WTC11 (cell line): ENCODE measurements at regions not wholly inside any gene's neighbourhood (a gene's known extent, or its start where the extent isn't known, plus 50 kb on each side); places are given as distances from the start of the nearest gene placed in this dataset.

Experiments used
- ATAC-seq: fragments of 200-7000 bp; cut with Tn5 transposase; 2 replicates; pipeline ENCODE4 v1.10.0; 2021; ENCODE audit warnings: mild to moderate bottlenecking, moderate library complexity
- CTCF ChIA-PET: fragments of 300-600 bp; sonication (Branson Sonifier 250); formaldehyde crosslinking; loops from one replicate; lab custom pipeline; 2021; ENCODE audit warnings: antibody characterized with exemption; lab: Charles Lee
- POLR2A ChIA-PET: fragments of 350-600 bp; sonication (Branson Sonifier 250); formaldehyde crosslinking; loops from one replicate; lab custom pipeline; 2021; ENCODE audit warnings: antibody characterized with exemption; lab: Charles Lee
- DNase-seq: peaks from one replicate; pipeline ENCODE4 v3.0.0; 2021; ENCODE audit warnings: low spot score
- H3K27ac Mint-ChIP-seq: 2 replicates; pipeline ENCODE4 v1.8.0; 2021; ENCODE audit warnings: mixed read lengths
- H3K27me3 Mint-ChIP-seq: 2 replicates; pipeline ENCODE4 v1.8.0; 2021; ENCODE audit warnings: low read depth, mild to moderate bottlenecking, moderate library complexity, mixed read lengths
- H3K36me3 Mint-ChIP-seq: 2 replicates; pipeline ENCODE4 v1.8.0; 2021; ENCODE audit warnings: mixed read lengths
- H3K4me1 Mint-ChIP-seq: 2 replicates; pipeline ENCODE4 v1.8.0; 2022; ENCODE audit warnings: mixed read lengths
- H3K4me3 Mint-ChIP-seq: 2 replicates; pipeline ENCODE4 v1.8.0; 2021; ENCODE audit warnings: mild to moderate bottlenecking, moderate library complexity, mixed read lengths
- H3K9me3 Mint-ChIP-seq: 2 replicates; pipeline ENCODE4 v1.8.0; 2021; ENCODE audit warnings: mixed read lengths
- CBFB ChIP-seq: sonication (generic); formaldehyde crosslinking; IDR thresholded peaks from 2 replicates; pipeline ENCODE4 v1.8.1; 2022; ENCODE audit warnings: mild to moderate bottlenecking, low read depth, missing genetic modification reagents
- EMX1 ChIP-seq: fragments of 250-450 bp; sonication (Bioruptor Pico); IDR thresholded peaks from 2 replicates; pipeline ENCODE4 v1.8.0; 2021; ENCODE audit warnings: mild to moderate bottlenecking
- ETV6 ChIP-seq: sonication (generic); formaldehyde crosslinking; IDR thresholded peaks from 2 replicates; pipeline ENCODE4 v1.8.1; 2022; ENCODE audit warnings: mild to moderate bottlenecking, missing genetic modification reagents
- FOXP1 ChIP-seq: sonication (generic); formaldehyde crosslinking; IDR thresholded peaks from 2 replicates; pipeline ENCODE4 v1.8.0; 2022; ENCODE audit warnings: missing genetic modification reagents, mild to moderate bottlenecking, moderate library complexity, borderline replicate concordance
- GABPB1 ChIP-seq: sonication (generic); formaldehyde crosslinking; IDR thresholded peaks from 2 replicates; pipeline ENCODE4 v1.8.1; 2023; ENCODE audit warnings: mild to moderate bottlenecking, missing genetic modification reagents
- GTF2I ChIP-seq: fragments of 250-450 bp; sonication (Bioruptor Pico); conservative IDR thresholded peaks from 2 replicates; pipeline ENCODE4 v1.4.0; 2021; ENCODE audit warnings: mild to moderate bottlenecking
- JAZF1 ChIP-seq: fragments of 250-450 bp; sonication (Bioruptor Pico); IDR thresholded peaks from 2 replicates; pipeline ENCODE4 v1.9.0; 2021; ENCODE audit warnings: moderate library complexity, mild to moderate bottlenecking, inconsistent platforms
- NR3C1 ChIP-seq: sonication (generic); formaldehyde crosslinking; conservative IDR thresholded peaks from 2 replicates; pipeline ENCODE4 v1.8.1; 2023; ENCODE audit warnings: low read depth, mild to moderate bottlenecking, missing genetic modification reagents
- RELA ChIP-seq: sonication (generic); formaldehyde crosslinking; IDR thresholded peaks from 2 replicates; pipeline ENCODE4 v1.8.1; 2022; ENCODE audit warnings: missing genetic modification reagents, mild to moderate bottlenecking, borderline replicate concordance
- SMAD4 ChIP-seq: sonication (generic); formaldehyde crosslinking; IDR thresholded peaks from 2 replicates; pipeline ENCODE4 v1.8.0; 2022; ENCODE audit warnings: mild to moderate bottlenecking, missing genetic modification reagents
- TP53 ChIP-seq: sonication (generic); formaldehyde crosslinking; IDR thresholded peaks from 2 replicates; pipeline ENCODE4 v1.8.1; 2023; ENCODE audit warnings: mild to moderate bottlenecking, missing genetic modification reagents
- ZBTB43 ChIP-seq: sonication (generic); formaldehyde crosslinking; IDR thresholded peaks from 2 replicates; pipeline ENCODE4 v1.8.1; 2023; ENCODE audit warnings: mild to moderate bottlenecking, missing genetic modification reagents
- ZNF317 ChIP-seq: sonication (generic); formaldehyde crosslinking; IDR thresholded peaks from 2 replicates; pipeline ENCODE4 v1.8.1; 2023; ENCODE audit warnings: low read depth, mild to moderate bottlenecking, moderate library complexity, missing genetic modification reagents, borderline replicate concordance
- ZNF512 ChIP-seq: sonication (generic); formaldehyde crosslinking; IDR thresholded peaks from 2 replicates; pipeline ENCODE4 v1.8.1; 2022; ENCODE audit warnings: missing genetic modification reagents, borderline replicate concordance
- TF ChIP-seq, protein P1 (sequence below): sonication (generic); formaldehyde crosslinking; IDR thresholded peaks from 2 replicates; pipeline ENCODE4 v1.8.1; 2022; ENCODE audit warnings: mild to moderate bottlenecking, moderate library complexity, missing genetic modification reagents
- TF ChIP-seq, protein P2 (sequence below): sonication (generic); formaldehyde crosslinking; IDR thresholded peaks from 2 replicates; pipeline ENCODE4 v1.8.1; 2022; ENCODE audit warnings: mild to moderate bottlenecking, missing genetic modification reagents, moderate library complexity, borderline replicate concordance
- TF ChIP-seq, protein P3 (sequence below): sonication (generic); formaldehyde crosslinking; IDR thresholded peaks from 2 replicates; pipeline ENCODE4 v1.8.1; 2022; ENCODE audit warnings: low read depth, missing genetic modification reagents, borderline replicate concordance
- TF ChIP-seq, protein P4 (sequence below): sonication (generic); formaldehyde crosslinking; IDR thresholded peaks from 2 replicates; pipeline ENCODE4 v1.8.1; 2023; ENCODE audit warnings: mild to moderate bottlenecking, missing genetic modification reagents, borderline replicate concordance
- TF ChIP-seq, protein P5 (sequence below): sonication (generic); formaldehyde crosslinking; IDR thresholded peaks from 2 replicates; pipeline ENCODE4 v1.8.1; 2023; ENCODE audit warnings: mild to moderate bottlenecking, missing genetic modification reagents, moderate library complexity

DNA sequence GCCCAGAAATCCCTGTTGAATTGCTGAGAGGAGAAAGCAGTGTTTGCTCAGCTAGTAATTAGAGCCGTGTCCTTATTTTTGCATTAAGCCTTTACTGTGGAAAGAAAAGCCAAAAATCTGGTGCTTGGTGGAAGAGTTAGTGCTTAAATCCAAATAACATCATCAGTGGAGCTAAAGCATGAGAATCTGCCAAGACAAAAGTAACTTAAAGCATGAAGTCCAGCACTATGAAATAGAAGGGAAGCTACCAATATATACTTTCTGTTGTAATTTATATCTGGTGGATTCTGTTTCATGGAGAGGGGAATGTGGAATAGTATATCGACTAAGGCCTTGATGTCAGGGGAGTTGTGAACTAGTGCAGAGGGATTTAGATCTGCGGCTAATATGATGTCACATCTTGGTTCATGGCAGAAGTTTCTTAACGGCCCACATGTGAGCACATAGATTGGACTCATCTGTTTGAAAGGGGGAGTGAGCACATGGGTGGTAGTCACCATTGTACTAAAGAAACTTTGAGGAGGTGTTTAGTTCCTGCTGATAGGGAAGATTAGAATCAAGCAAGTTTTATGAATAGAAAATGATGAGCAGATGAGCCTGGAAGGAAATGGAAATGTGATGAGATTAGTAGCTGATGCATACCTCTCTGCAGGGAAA is 224.4 kb upstream of the MTNR1B start:
- Mint-ChIP-seq H3K9me3 (peaks cover 30% of the 10 kb centered on the region), H3K27ac (no peak overlapping the region), H3K4me1 (peaks cover 2% of the 10 kb centered on the region), H3K4me3 (no peak overlapping the region), H3K27me3 (no peaks in the 10 kb centered on the region), H3K36me3 (peaks cover 25% of the 10 kb centered on the region)
- POLR2A ChIA-PET, result interaction anchor here (0.7 kb wide), 1 partner anchor 15 kb away, joined by 4 read pairs; no protein-coding TSS in a partner anchor
- no peak for DNase-seq
- ATAC-seq, result no peak
- CTCF ChIA-PET, result interaction anchor here (0.6 kb wide), 1 partner anchor 142 kb away, joined by 3 read pairs; no protein-coding TSS in a partner anchor
- no peak for TF ChIP-seq RELA
- TF ChIP-seq ETV6 (CRISPR knock-in tag), result no peak
- no peak for TF ChIP-seq NR3C1 (CRISPR knock-in tag)
- no peak for TF ChIP-seq CBFB (CRISPR knock-in tag)

DNA sequence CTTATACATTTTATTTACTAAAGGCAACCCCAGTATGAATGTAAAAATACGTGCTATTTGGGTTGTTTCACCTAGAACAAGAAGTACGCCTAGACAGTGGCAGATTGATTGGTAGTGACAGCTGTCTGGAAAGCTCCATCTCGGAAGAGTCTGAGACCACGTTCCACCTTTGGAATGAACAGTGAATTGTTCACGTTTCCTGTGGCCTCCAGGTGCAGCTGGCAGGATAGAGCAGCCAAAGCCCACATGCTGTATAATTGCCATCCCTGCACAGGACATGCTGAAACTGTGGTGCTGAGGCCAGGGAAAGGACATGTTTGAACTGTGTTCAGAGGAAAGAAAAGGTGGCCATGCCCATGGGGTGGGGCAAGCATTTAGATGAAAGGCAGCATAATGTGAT is 218.7 kb upstream of the MTNR1B start:
- TF ChIP-seq, protein P1, sequence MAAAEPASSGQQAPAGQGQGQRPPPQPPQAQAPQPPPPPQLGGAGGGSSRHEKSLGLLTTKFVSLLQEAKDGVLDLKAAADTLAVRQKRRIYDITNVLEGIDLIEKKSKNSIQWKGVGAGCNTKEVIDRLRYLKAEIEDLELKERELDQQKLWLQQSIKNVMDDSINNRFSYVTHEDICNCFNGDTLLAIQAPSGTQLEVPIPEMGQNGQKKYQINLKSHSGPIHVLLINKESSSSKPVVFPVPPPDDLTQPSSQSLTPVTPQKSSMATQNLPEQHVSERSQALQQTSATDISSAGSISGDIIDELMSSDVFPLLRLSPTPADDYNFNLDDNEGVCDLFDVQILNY, result no peak
- TF ChIP-seq GABPB1 (CRISPR knock-in tag) (no peak), SMAD4 (no peak), GTF2I (no peak), ZBTB43 (CRISPR knock-in tag) (no peak), ZNF317 (no peak), FOXP1 (CRISPR knock-in tag) (no peak), JAZF1 (no peak), EMX1 (CRISPR knock-in tag) (no peak), TP53 (no peak)
- TF ChIP-seq, protein P2, sequence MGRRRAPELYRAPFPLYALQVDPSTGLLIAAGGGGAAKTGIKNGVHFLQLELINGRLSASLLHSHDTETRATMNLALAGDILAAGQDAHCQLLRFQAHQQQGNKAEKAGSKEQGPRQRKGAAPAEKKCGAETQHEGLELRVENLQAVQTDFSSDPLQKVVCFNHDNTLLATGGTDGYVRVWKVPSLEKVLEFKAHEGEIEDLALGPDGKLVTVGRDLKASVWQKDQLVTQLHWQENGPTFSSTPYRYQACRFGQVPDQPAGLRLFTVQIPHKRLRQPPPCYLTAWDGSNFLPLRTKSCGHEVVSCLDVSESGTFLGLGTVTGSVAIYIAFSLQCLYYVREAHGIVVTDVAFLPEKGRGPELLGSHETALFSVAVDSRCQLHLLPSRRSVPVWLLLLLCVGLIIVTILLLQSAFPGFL (CRISPR knock-in tag), result no peak
- Mint-ChIP-seq H3K4me1 (peaks cover 9% of the 10 kb centered on the region), H3K27me3 (no peaks in the 10 kb centered on the region), H3K27ac (no peak overlapping the region), H3K4me3 (no peak overlapping the region), H3K9me3 (peaks cover 30% of the 10 kb centered on the region), H3K36me3 (peaks cover 24% of the 10 kb centered on the region)
- ATAC-seq (no peak), DNase-seq (no peak)
- ChIA-PET POLR2A (no interaction called here), CTCF (no interaction called here)

DNA sequence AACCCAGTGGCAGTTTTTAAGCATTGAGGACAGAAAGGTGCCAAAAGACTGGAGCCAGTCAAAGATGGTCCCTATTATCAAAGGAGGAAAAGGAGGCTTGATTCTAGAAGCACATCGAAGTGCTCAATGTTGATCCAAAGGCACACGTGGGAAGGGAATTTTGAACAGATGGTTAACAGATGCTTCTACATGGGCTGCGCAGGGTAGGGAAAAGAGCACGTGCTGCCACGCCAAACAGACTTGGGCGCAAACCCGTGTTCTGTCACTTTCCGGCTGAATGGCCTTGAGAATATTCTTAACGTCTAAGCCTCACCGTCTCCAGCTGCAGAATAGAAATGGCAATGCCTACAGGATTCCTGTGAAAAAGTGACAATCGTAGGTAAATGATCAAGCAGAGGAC is 217.9 kb upstream of the MTNR1B start:
- ChIA-PET CTCF (no interaction called here), POLR2A (no interaction called here)
- Mint-ChIP-seq H3K27ac (no peak overlapping the region), H3K27me3 (no peaks in the 10 kb centered on the region), H3K9me3 (peaks cover 22% of the 10 kb centered on the region), H3K4me3 (no peak overlapping the region), H3K4me1 (peaks cover 9% of the 10 kb centered on the region), H3K36me3 (peaks cover 16% of the 10 kb centered on the region)
- DNase-seq, result no peak
- ATAC-seq, result no peak
- TF ChIP-seq EMX1 (CRISPR knock-in tag) (no peak), ZNF512 (CRISPR knock-in tag) (no peak)
- TF ChIP-seq, protein P2 (CRISPR knock-in tag), result no peak
- TF ChIP-seq, protein P3, sequence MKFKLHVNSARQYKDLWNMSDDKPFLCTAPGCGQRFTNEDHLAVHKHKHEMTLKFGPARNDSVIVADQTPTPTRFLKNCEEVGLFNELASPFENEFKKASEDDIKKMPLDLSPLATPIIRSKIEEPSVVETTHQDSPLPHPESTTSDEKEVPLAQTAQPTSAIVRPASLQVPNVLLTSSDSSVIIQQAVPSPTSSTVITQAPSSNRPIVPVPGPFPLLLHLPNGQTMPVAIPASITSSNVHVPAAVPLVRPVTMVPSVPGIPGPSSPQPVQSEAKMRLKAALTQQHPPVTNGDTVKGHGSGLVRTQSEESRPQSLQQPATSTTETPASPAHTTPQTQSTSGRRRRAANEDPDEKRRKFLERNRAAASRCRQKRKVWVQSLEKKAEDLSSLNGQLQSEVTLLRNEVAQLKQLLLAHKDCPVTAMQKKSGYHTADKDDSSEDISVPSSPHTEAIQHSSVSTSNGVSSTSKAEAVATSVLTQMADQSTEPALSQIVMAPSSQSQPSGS (CRISPR knock-in tag), result no peak
- TF ChIP-seq, protein P4, sequence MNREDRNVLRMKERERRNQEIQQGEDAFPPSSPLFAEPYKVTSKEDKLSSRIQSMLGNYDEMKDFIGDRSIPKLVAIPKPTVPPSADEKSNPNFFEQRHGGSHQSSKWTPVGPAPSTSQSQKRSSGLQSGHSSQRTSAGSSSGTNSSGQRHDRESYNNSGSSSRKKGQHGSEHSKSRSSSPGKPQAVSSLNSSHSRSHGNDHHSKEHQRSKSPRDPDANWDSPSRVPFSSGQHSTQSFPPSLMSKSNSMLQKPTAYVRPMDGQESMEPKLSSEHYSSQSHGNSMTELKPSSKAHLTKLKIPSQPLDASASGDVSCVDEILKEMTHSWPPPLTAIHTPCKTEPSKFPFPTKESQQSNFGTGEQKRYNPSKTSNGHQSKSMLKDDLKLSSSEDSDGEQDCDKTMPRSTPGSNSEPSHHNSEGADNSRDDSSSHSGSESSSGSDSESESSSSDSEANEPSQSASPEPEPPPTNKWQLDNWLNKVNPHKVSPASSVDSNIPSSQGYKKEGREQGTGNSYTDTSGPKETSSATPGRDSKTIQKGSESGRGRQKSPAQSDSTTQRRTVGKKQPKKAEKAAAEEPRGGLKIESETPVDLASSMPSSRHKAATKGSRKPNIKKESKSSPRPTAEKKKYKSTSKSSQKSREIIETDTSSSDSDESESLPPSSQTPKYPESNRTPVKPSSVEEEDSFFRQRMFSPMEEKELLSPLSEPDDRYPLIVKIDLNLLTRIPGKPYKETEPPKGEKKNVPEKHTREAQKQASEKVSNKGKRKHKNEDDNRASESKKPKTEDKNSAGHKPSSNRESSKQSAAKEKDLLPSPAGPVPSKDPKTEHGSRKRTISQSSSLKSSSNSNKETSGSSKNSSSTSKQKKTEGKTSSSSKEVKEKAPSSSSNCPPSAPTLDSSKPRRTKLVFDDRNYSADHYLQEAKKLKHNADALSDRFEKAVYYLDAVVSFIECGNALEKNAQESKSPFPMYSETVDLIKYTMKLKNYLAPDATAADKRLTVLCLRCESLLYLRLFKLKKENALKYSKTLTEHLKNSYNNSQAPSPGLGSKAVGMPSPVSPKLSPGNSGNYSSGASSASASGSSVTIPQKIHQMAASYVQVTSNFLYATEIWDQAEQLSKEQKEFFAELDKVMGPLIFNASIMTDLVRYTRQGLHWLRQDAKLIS, result no peak
- TF ChIP-seq, protein P5, sequence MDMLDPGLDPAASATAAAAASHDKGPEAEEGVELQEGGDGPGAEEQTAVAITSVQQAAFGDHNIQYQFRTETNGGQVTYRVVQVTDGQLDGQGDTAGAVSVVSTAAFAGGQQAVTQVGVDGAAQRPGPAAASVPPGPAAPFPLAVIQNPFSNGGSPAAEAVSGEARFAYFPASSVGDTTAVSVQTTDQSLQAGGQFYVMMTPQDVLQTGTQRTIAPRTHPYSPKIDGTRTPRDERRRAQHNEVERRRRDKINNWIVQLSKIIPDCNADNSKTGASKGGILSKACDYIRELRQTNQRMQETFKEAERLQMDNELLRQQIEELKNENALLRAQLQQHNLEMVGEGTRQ, result no peak
